ENCODE measurements at regions not wholly inside any gene's neighbourhood (a gene's known extent, or its start where the extent isn't known, plus 50 kb on each side); places are given as distances from the start of the nearest gene placed in this dataset.

- 0% methylated on average over 3 of the region's 3 CpGs for WGBS (ENCODE audit: insufficient coverage, insufficient replicate concordance, low lambda C conversion rate, missing lambda C conversion rate)
- ChIA-PET SMC1A (ENCODE audit: uncharacterized antibody, unreplicated experiment) (interaction anchor here (0.9 to 3.0 kb wide), 3 partner anchors 173 to 343 kb away, joined by 3 to 15 read pairs (median 3); no protein-coding TSS in a partner anchor), RAD21 (ENCODE audit: unreplicated experiment) (interaction anchor here (1.6 kb wide), 1 partner anchor 175 kb away, joined by 6 read pairs; no protein-coding TSS in a partner anchor), CTCF (interaction anchor here (1.5 to 1.8 kb wide), 2 partner anchors 176 to 184 kb away, joined by 3 to 23 read pairs; no protein-coding TSS in a partner anchor), POLR2A (no interaction called here)
- in situ Hi-C loops (cut with MboI): no loop called here
- Histone ChIP-seq H2AFZ (ENCODE audit: control insufficient read depth, low read depth, low read length) (no peak overlapping the region), H3K27me3 (replicated peaks in 1 of 2; ENCODE audit: control insufficient read depth in 2 of 2, insufficient read depth in 2 of 2, low read length in 1 of 2) (no peaks in the 10 kb centered on the region), H3K4me1 (ENCODE audit: control insufficient read depth, insufficient read depth, low read length) (no peaks in the 10 kb centered on the region), H4K20me1 (ENCODE audit: control insufficient read depth, insufficient read depth) (no peaks in the 10 kb centered on the region), H3K9ac (ENCODE audit: control insufficient read depth, insufficient read depth, low read length) (no peak overlapping the region), H3K36me3 (ENCODE audit: control insufficient read depth in 2 of 2, insufficient read depth in 2 of 2, low read length in 1 of 2) (no peaks in the 10 kb centered on the region), H3K79me2 (ENCODE audit: control insufficient read depth, insufficient read depth, low read length) (no peaks in the 10 kb centered on the region), H3K27ac (ENCODE audit: control insufficient read depth, insufficient read depth) (no peak overlapping the region), H3K9me3 (replicated peaks; ENCODE audit: control insufficient read depth, insufficient read depth, low read length) (no peaks in the 10 kb centered on the region), H3K4me3 (no peak overlapping the region), H3K4me2 (ENCODE audit: control insufficient read depth, insufficient read depth) (no peak overlapping the region)
- intact Hi-C loops (cut with micrococcal nuclease; ENCODE audit: unreplicated experiment): loop anchor here (1.0 kb wide), 3 partner anchors 62 to 539 kb away; no protein-coding TSS in a partner anchor
- TF ChIP-seq NR2F1 (conservative IDR thresholded peaks at IDR 0.05) (no peak), ZNF384 (IDR thresholded peaks at IDR 0.05; ENCODE audit: borderline replicate concordance, low read depth, low read length) (no peak)
- FAIRE-seq (no peak), DNase-seq (ENCODE audit: low read depth, low spot score) (no peak), ATAC-seq (no peak)
- BruUV-seq (replicated peaks): no TSS peak
These were observed 60.6 kb upstream of the TRPC7 start for GRCh38 chr5:136425921-136426320.

GRCh38 chr5:136424835-136425584 lies 59.7 kb upstream of the TRPC7 start:
- Histone ChIP-seq H3K4me3 (no peak overlapping the region), H3K79me2 (ENCODE audit: control insufficient read depth, insufficient read depth, low read length) (no peaks in the 10 kb centered on the region), H2AFZ (ENCODE audit: control insufficient read depth, low read depth, low read length) (no peak overlapping the region), H3K27me3 (replicated peaks in 1 of 2; ENCODE audit: control insufficient read depth in 2 of 2, insufficient read depth in 2 of 2, low read length in 1 of 2) (no peaks in the 10 kb centered on the region), H3K27ac (ENCODE audit: control insufficient read depth, insufficient read depth) (no peak overlapping the region), H3K4me2 (ENCODE audit: control insufficient read depth, insufficient read depth) (no peak overlapping the region), H3K4me1 (ENCODE audit: control insufficient read depth, insufficient read depth, low read length) (no peaks in the 10 kb centered on the region), H3K9me3 (replicated peaks; ENCODE audit: control insufficient read depth, insufficient read depth, low read length) (no peaks in the 10 kb centered on the region), H4K20me1 (ENCODE audit: control insufficient read depth, insufficient read depth) (no peaks in the 10 kb centered on the region), H3K9ac (ENCODE audit: control insufficient read depth, insufficient read depth, low read length) (no peak overlapping the region), H3K36me3 (ENCODE audit: control insufficient read depth in 2 of 2, insufficient read depth in 2 of 2, low read length in 1 of 2) (no peaks in the 10 kb centered on the region)
- ATAC-seq (peak; percentile 98), FAIRE-seq (no peak), DNase-seq (ENCODE audit: low read depth, low spot score) (no peak)
- TF ChIP-seq CTCF (IDR thresholded peaks at IDR 0.05 in 2 of 3, conservative IDR thresholded peaks at IDR 0.05 in 1 of 3; ENCODE audit: control insufficient read depth in 2 of 3, extremely low read depth in 1 of 3, insufficient read depth in 1 of 3, low read depth in 3 of 3, low read length in 3 of 3) (peak; percentile 77 to 86 (median 86)), LARP7 (IDR thresholded peaks at IDR 0.05) (0 out of 2 replicates have a peak, but pooled peaks have one; percentile 30), SMC3 (IDR thresholded peaks at IDR 0.05; ENCODE audit: borderline replicate concordance, low read length) (peak; percentile 84), POLR2AphosphoS5 (IDR thresholded peaks at IDR 0.05; ENCODE audit: low read length) (no peak), POU2F2 (IDR thresholded peaks at IDR 0.05; ENCODE audit: borderline replicate concordance, low read depth, low read length) (peak; percentile 66; the same call in 1 of the 3 replicates), SMARCA5 (IDR thresholded peaks at IDR 0.05) (no peak), RAD21 (IDR thresholded peaks at IDR 0.05; ENCODE audit: insufficient read depth, low read depth, low read length) (peak; percentile 75), SKIL (IDR thresholded peaks at IDR 0.05; ENCODE audit: low read depth, poor library complexity, severe bottlenecking) (no peak)
- intact Hi-C loops (cut with micrococcal nuclease; ENCODE audit: unreplicated experiment): loop anchor here (1.0 kb wide), 3 partner anchors 61 to 538 kb away; no protein-coding TSS in a partner anchor
- ChIA-PET CTCF (interaction anchor here (1.5 to 1.8 kb wide), 2 partner anchors 176 to 183 kb away, joined by 3 to 23 read pairs; no protein-coding TSS in a partner anchor), POLR2A (no interaction called here), RAD21 (ENCODE audit: unreplicated experiment) (interaction anchor here (1.6 kb wide), 1 partner anchor 174 kb away, joined by 6 read pairs; no protein-coding TSS in a partner anchor), SMC1A (ENCODE audit: uncharacterized antibody, unreplicated experiment) (interaction anchor here (0.9 to 3.0 kb wide), 3 partner anchors 172 to 343 kb away, joined by 3 to 15 read pairs (median 3); no protein-coding TSS in a partner anchor)
- BruUV-seq (replicated peaks): no TSS peak
- in situ Hi-C loops (cut with MboI): loop anchor here (5.0 kb wide), 1 partner anchor 178 kb away; no protein-coding TSS in a partner anchor
- WGBS (ENCODE audit: insufficient coverage, insufficient replicate concordance, low lambda C conversion rate, missing lambda C conversion rate): 23% methylated on average over 11 of the region's 11 CpGs

Measured in GM12878 (cell line).